Ectodermal cell (in vitro differentiated cells): ENCODE measurements at regions not wholly inside any gene's neighbourhood (a gene's known extent, or its start where the extent isn't known, plus 50 kb on each side); places are given as distances from the start of the nearest gene placed in this dataset.

ENCODE experiments used
- H3K27ac ChIP-seq: 2 replicates; pipeline ENCODE4 v1.7.0; 2013; ENCODE audit warnings: mild to moderate bottlenecking, low read depth, low read length; ENCODE audit not compliant: insufficient read depth, poor library complexity, severe bottlenecking
- H3K27me3 ChIP-seq: 2 replicates; pipeline ENCODE4 v1.7.0; 2013; ENCODE audit warnings: mild to moderate bottlenecking, low read length; ENCODE audit not compliant: insufficient read depth, control insufficient read depth, poor library complexity, severe bottlenecking
- H3K36me3 ChIP-seq: one replicate; pipeline ENCODE4 v1.7.0; 2013; ENCODE audit warnings: low read length; ENCODE audit not compliant: control insufficient read depth, insufficient read depth
- H3K4me1 ChIP-seq: one replicate; pipeline ENCODE4 v1.7.0; 2013; ENCODE audit warnings: low read length; ENCODE audit not compliant: control insufficient read depth, insufficient read depth
- H3K4me3 ChIP-seq: 2 replicates; pipeline ENCODE4 v1.7.0; 2013; ENCODE audit warnings: low read depth, low read length, control low read depth; ENCODE audit not compliant: insufficient read depth
- H3K9me3 ChIP-seq: 2 replicates; pipeline ENCODE4 v1.7.0; 2013; ENCODE audit warnings: mild to moderate bottlenecking, low read length, moderate library complexity; ENCODE audit not compliant: control insufficient read depth
- WGBS, 2 experiments: methylation state at CpG; one replicate each; pipeline ENCODE4 v1.1.7; 2013; ENCODE audit warnings: missing lambda C conversion rate in 2 of 2; 5-methylcytosine and 5-hydroxymethylcytosine counted together

DNA sequence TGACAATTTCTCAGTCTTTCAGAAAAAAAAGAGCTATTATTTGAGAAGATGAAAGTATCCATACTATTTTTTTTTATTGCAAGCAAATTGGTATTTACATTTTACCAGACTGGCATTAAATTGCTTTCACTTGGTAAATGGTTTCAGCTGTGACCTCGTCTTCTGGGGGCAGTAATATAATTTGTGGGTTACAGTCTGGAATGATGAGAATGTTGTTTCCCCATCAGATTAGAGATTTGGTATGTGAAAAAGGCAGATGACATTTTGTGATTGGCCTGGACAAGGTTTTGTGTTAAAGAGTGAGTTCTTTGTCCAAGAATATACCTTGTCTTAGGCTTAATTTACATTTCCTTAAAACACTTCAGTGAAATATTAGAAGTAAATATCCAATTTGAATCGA, 390.1 kb upstream of the ST6GAL2 start:
- Histone ChIP-seq H3K4me3 (no peak overlapping the region), H3K9me3 (no peaks in the 10 kb centered on the region), H3K4me1 (peaks cover 7% of the 10 kb centered on the region), H3K27me3 (no peaks in the 10 kb centered on the region), H3K36me3 (no peaks in the 10 kb centered on the region), H3K27ac (no peak overlapping the region)
- WGBS, 2 experiments, result 95 to 98% methylated on average over 2 of the region's 2 CpGs

DNA sequence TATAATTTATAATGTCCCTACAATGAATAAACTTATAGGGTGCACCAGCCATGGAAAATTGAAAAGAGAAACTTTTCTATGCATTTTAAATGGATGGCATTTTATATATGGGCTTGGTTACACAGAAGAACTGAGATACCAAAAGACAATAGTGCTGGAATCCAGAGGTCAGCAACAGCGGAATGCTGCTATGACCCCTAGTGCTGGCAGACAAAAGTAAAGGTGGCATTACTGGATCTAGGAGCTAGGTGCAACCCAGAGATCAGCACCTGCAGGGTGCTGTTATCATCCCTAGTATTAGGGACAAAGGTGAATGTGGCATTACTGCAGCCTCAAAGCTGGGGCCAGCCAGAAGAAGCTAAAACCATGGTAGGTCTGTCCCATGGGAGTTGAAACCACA, 392.7 kb upstream of the ST6GAL2 start:
- H3K36me3 ChIP-seq, result no peaks in the 10 kb centered on the region
- H3K27ac ChIP-seq, result no peak overlapping the region
- peaks cover 7% of the 10 kb centered on the region for H3K4me1 ChIP-seq
- no peaks in the 10 kb centered on the region for H3K9me3 ChIP-seq
- WGBS, 2 experiments, result 80 to 89% methylated on average over 1 of the region's 1 CpG
- no peaks in the 10 kb centered on the region for H3K27me3 ChIP-seq
- H3K4me3 ChIP-seq, result no peak overlapping the region

DNA sequence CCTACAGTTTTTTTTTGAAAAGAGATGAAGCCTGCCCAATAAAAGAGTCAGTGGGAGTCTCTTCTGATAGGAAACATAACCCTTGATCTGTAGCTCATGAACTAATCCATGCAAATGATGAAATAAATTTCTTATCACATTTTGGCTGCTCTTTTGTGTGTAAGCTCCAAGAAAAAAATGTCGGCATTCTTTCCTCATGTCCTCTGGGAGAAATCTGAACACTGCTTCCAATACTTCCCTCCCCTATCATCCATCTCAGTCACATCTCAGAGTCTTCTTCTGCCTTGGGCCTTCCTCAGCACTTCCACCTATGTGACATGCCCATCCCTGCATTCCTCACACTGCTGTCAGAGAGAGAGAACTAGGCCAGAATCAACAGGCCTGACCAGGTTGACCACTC, 395.7 kb upstream of the ST6GAL2 start:
- Histone ChIP-seq H3K27me3 (no peaks in the 10 kb centered on the region), H3K36me3 (no peaks in the 10 kb centered on the region), H3K4me1 (peaks cover 7% of the 10 kb centered on the region), H3K9me3 (no peaks in the 10 kb centered on the region), H3K27ac (no peak overlapping the region), H3K4me3 (no peak overlapping the region)
- 85 to 100% methylated on average over 1 of the region's 1 CpG for WGBS, 2 experiments

DNA sequence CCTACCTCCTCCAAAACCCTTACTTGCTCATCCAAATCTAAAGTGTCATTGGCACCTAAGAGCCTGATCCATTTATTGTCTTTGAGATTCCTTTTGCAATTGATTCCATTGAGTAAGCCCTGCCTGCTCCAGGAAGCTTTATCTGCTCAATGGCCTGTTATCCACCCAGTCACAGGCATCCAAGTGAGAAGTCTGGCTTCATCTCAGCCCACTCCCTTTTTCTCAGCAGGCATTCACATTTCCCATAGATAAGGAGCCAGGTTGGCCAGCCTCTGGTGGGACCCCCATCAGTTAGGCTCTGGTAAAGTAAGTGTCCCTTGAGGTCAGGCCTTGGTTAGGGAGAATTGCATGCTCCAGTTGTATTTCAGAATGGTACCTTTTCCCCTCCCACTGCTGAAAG, 396.2 kb upstream of the ST6GAL2 start:
- Histone ChIP-seq H3K4me3 (no peak overlapping the region), H3K36me3 (no peaks in the 10 kb centered on the region), H3K4me1 (peaks cover 7% of the 10 kb centered on the region), H3K9me3 (no peaks in the 10 kb centered on the region), H3K27me3 (no peaks in the 10 kb centered on the region), H3K27ac (no peak overlapping the region)

DNA sequence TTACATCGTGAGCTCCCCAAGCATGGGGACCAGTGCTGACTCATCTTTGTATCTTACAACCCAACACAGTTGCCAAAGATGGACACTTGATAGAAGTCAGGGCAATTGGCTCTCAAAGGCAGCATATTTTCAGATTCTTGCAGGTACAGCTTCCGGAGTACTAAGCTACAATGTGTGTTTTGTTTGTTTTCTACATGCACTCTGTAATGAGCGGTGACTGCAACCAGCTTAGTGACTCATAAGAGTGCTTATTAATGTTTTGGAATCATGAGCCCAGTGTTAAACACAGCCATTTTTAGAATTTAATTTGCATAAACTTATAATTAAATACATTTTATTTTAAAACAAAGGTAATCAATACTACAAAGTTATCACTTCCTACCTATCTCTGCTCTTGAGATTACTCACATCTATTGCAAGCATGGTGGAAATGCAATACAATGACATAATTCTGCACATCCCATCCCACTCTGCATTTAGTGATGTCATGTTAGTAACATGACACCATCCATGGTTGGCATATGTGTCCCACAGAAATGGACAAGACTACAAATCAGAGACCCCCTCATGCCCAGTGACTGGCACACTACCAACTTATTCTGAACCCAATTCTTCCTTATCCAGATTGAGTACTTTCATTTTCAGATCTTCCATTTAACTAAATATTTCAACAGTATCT, 399.8 kb upstream of the ST6GAL2 start:
- no peaks in the 10 kb centered on the region for H3K27me3 ChIP-seq
- 94 to 97% methylated on average over 3 of the region's 3 CpGs for WGBS, 2 experiments
- H3K4me1 ChIP-seq, result no peaks in the 10 kb centered on the region
- no peak overlapping the region for H3K27ac ChIP-seq
- no peaks in the 10 kb centered on the region for H3K9me3 ChIP-seq
- H3K36me3 ChIP-seq, result no peaks in the 10 kb centered on the region
- H3K4me3 ChIP-seq, result no peak overlapping the region

DNA sequence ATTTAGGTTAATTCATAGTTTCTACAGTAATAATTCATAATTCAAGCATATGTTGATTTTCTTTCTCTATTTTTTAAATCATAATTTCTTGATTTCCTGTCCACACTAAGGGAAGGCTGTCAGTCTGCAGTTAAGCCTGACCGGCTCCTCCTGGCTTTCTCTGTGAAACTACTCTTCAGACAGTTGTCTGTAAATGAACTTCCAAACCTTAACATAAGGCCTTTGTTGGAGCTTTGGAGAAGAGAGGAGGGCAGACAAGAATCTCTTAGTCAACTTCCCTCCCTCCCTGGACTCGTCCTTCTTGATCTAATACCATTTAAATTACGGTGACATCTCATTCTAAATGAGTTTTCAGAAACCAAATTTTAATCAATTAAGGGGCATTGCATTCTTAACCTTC, 404.1 kb upstream of the ST6GAL2 start:
- H3K4me1 ChIP-seq, result no peaks in the 10 kb centered on the region
- H3K27ac ChIP-seq, result no peak overlapping the region
- H3K9me3 ChIP-seq, result no peaks in the 10 kb centered on the region
- H3K4me3 ChIP-seq, result no peak overlapping the region
- no peaks in the 10 kb centered on the region for H3K27me3 ChIP-seq
- no peaks in the 10 kb centered on the region for H3K36me3 ChIP-seq
- WGBS, 2 experiments, result 86 to 97% methylated on average over 3 of the region's 3 CpGs

DNA sequence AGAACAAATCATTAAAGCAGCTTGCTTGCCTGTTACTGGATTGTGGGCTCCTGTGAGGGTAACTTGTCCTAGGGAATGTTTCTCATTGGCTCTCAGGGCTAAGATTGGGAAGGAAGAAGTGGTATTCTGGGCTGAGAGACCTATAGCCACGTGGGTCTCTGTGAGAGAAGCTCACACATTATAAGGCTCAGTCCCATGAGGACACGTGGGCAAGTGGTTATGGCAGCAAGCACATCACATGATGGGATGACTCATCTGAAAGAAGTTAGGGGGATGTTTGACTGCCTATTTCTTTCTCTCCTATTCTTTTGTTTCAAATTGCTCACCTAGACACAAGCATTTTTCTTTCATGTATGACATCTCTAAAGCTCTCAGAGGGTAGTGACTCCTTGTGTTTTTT, 418.0 kb upstream of the ST6GAL2 start:
- Histone ChIP-seq H3K36me3 (no peaks in the 10 kb centered on the region), H3K4me1 (no peaks in the 10 kb centered on the region), H3K27ac (no peak overlapping the region), H3K4me3 (no peak overlapping the region), H3K27me3 (no peaks in the 10 kb centered on the region), H3K9me3 (no peaks in the 10 kb centered on the region)
- WGBS, 2 experiments, result 80 to 81% methylated on average over 2 of the region's 2 CpGs

GRCh38 chr2:107305966-107306365, 420.0 kb upstream of the ST6GAL2 start:
- Histone ChIP-seq H3K9me3 (no peaks in the 10 kb centered on the region), H3K27me3 (no peaks in the 10 kb centered on the region), H3K36me3 (no peaks in the 10 kb centered on the region), H3K27ac (no peak overlapping the region), H3K4me1 (no peaks in the 10 kb centered on the region), H3K4me3 (no peak overlapping the region)
- WGBS, 2 experiments, result 89 to 90% methylated on average over 4 of the region's 4 CpGs

GRCh38 chr2:107306881-107307280, 420.9 kb upstream of the ST6GAL2 start:
- Histone ChIP-seq H3K4me1 (no peaks in the 10 kb centered on the region), H3K9me3 (no peaks in the 10 kb centered on the region), H3K27me3 (no peaks in the 10 kb centered on the region), H3K27ac (no peak overlapping the region), H3K36me3 (no peaks in the 10 kb centered on the region), H3K4me3 (no peak overlapping the region)
- WGBS, 2 experiments, result 83 to 88% methylated on average over 1 of the region's 2 CpGs

GRCh38 chr2:107308835-107309234, 422.9 kb upstream of the ST6GAL2 start:
- 100% methylated on average over 1 of the region's 1 CpG for WGBS, 2 experiments
- H3K27ac ChIP-seq, result no peak overlapping the region
- no peak overlapping the region for H3K4me3 ChIP-seq
- no peaks in the 10 kb centered on the region for H3K27me3 ChIP-seq
- no peaks in the 10 kb centered on the region for H3K4me1 ChIP-seq
- no peaks in the 10 kb centered on the region for H3K9me3 ChIP-seq
- H3K36me3 ChIP-seq, result no peaks in the 10 kb centered on the region

- 100% methylated on average over 3 of the region's 4 CpGs; no CpG with 5 or more reads in 1 of the 2 experiments for WGBS, 2 experiments
- Histone ChIP-seq H3K27me3 (no peaks in the 10 kb centered on the region), H3K4me3 (no peak overlapping the region), H3K27ac (no peak overlapping the region), H3K36me3 (no peaks in the 10 kb centered on the region), H3K4me1 (no peaks in the 10 kb centered on the region), H3K9me3 (no peaks in the 10 kb centered on the region)
These were observed 426.3 kb upstream of the ST6GAL2 start for GRCh38 chr2:107312240-107312639.
